Left ventricle myocardium inferior (tissue), 1 donor: ENCODE measurements at regions not wholly inside any gene's neighbourhood (a gene's known extent, or its start where the extent isn't known, plus 50 kb on each side); places are given as distances from the start of the nearest gene placed in this dataset.

Experiments
- DNase-seq: peaks from one replicate; pipeline ENCODE4 v3.0.0-alpha.2; 2020
- H3K27ac ChIP-seq: fragments of 200-600 bp; replicated peaks from 2 replicates; pipeline ENCODE4 v1.8.0; 2021
- H3K27me3 ChIP-seq: fragments of 200-600 bp; 2 replicates; pipeline ENCODE4 v1.8.0; 2021; ENCODE audit warnings: low read depth
- H3K36me3 ChIP-seq: fragments of 200-600 bp; 2 replicates; pipeline ENCODE4 v1.8.0; 2021
- H3K4me1 ChIP-seq: fragments of 200-600 bp; 2 replicates; pipeline ENCODE4 v1.8.0; 2021
- H3K4me3 ChIP-seq: fragments of 200-600 bp; 2 replicates; pipeline ENCODE4 v1.8.0; 2021; ENCODE audit warnings: mild to moderate bottlenecking, moderate library complexity
- H3K9me3 ChIP-seq: fragments of 200-600 bp; replicated peaks from 2 replicates; pipeline ENCODE4 v1.8.0; 2021
- CTCF ChIP-seq: fragments of 200-600 bp; IDR thresholded peaks from 2 replicates; pipeline ENCODE4 v1.8.0; 2021; ENCODE audit warnings: antibody characterized with exemption, mild to moderate bottlenecking, borderline replicate concordance
- intact Hi-C: fragments of 100-400 bp; cut with micrococcal nuclease; formaldehyde crosslinking; loops from one replicate; pipeline ENCODE4 v1.11.0; 2022
- donor health status: DM: no; HTN: yes; CAD: no; lungs with severe emphysema.

DNA sequence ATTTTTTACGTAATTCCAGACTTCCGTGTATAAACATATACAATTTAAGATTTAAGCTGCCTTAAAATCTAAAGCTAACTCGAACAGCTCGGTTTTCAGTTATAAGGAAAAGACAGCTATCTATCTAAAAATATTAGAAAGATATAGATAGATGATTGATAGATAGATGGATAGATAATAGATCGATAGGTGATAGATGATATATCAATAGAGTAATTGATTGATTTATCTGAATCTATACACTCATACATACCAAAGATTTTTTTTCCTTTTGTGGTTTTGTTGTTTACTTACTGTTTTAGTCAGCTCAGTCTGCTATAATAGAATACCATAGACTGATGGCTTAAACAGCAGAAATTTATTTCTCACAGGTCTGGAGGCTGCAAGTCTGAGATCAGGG is 278.5 kb upstream of the PLD5 start:
- no peaks in the 10 kb centered on the region for H3K4me1 ChIP-seq
- no peak overlapping the region for H3K27ac ChIP-seq
- intact Hi-C loops: no loop called here
- no peaks in the 10 kb centered on the region for H3K27me3 ChIP-seq
- no peaks in the 10 kb centered on the region for H3K9me3 ChIP-seq
- TF ChIP-seq CTCF: no peak
- H3K36me3 ChIP-seq: no peaks in the 10 kb centered on the region
- DNase-seq: no peak
- H3K4me3 ChIP-seq: no peak overlapping the region

- no peaks in the 10 kb centered on the region for H3K9me3 ChIP-seq
- intact Hi-C loops: no loop called here
Observed at GRCh38 chr1:242800521-242800920, 276.0 kb upstream of the PLD5 start.

DNA sequence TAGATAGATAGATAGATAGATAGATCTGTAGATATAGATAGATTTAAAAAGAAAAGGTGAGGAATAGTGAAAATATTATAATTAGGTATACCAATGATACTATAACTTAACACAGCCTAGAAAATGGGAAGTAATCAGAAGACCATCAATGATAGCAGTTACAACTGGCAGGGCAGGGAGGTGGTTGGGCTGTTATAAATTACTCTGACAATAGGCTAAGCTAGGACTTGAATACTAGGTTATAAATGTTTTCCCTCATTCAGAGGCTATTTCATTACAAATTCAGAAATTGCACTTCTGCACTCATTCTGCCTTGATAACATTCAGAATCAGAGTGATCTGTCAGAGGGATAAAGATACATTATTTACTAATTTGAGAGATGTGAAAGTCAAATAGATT is 273.4 kb upstream of the PLD5 start:
- DNase-seq: no peak
- H3K36me3 ChIP-seq: no peaks in the 10 kb centered on the region
- intact Hi-C loops: no loop called here

More at GRCh38 chr1:242800521-242800920, 276.0 kb upstream of the PLD5 start:
- Histone ChIP-seq H3K4me3 (no peak overlapping the region), H3K27ac (no peak overlapping the region), H3K4me1 (no peaks in the 10 kb centered on the region), H3K27me3 (no peaks in the 10 kb centered on the region), H3K36me3 (no peaks in the 10 kb centered on the region)
- no peak for TF ChIP-seq CTCF
- DNase-seq: no peak

GRCh38 chr1:242788771-242789170 is 264.3 kb upstream of the PLD5 start:
- Histone ChIP-seq H3K27me3 (peaks cover 7% of the 10 kb centered on the region), H3K36me3 (no peaks in the 10 kb centered on the region), H3K9me3 (peaks cover 10% of the 10 kb centered on the region), H3K4me1 (no peaks in the 10 kb centered on the region), H3K4me3 (no peak overlapping the region), H3K27ac (no peak overlapping the region)
- TF ChIP-seq CTCF: no peak
- intact Hi-C loops: no loop called here
- no peak for DNase-seq

More for the DNA sequence above, 273.4 kb upstream of the PLD5 start:
- Histone ChIP-seq H3K27ac (no peak overlapping the region), H3K4me1 (no peaks in the 10 kb centered on the region), H3K27me3 (no peaks in the 10 kb centered on the region), H3K9me3 (peaks cover 4% of the 10 kb centered on the region), H3K4me3 (no peak overlapping the region)
- no peak for TF ChIP-seq CTCF

GRCh38 chr1:242787968-242788367 is 263.5 kb upstream of the PLD5 start:
- Histone ChIP-seq H3K27me3 (peaks cover 7% of the 10 kb centered on the region), H3K36me3 (no peaks in the 10 kb centered on the region), H3K4me1 (no peaks in the 10 kb centered on the region), H3K9me3 (peaks cover 10% of the 10 kb centered on the region), H3K4me3 (no peak overlapping the region), H3K27ac (no peak overlapping the region)
- no peak for DNase-seq
- intact Hi-C loops: no loop called here
- TF ChIP-seq CTCF: no peak

GRCh38 chr1:242784807-242785206 is 260.3 kb upstream of the PLD5 start:
- no peak for DNase-seq
- intact Hi-C loops: no loop called here
- no peaks in the 10 kb centered on the region for H3K9me3 ChIP-seq
- TF ChIP-seq CTCF: no peak
- H3K4me3 ChIP-seq: no peak overlapping the region
- peaks cover 7% of the 10 kb centered on the region for H3K27me3 ChIP-seq
- H3K27ac ChIP-seq: no peak overlapping the region
- H3K36me3 ChIP-seq: no peaks in the 10 kb centered on the region
- no peaks in the 10 kb centered on the region for H3K4me1 ChIP-seq
